Adrenal gland (tissue), 9 donors: ENCODE measurements at regions not wholly inside any gene's neighbourhood (a gene's known extent, or its start where the extent isn't known, plus 50 kb on each side); places are given as distances from the start of the nearest gene placed in this dataset.

Source experiments
- DNase-seq, 7 donors: peaks; one replicate each; pipeline ENCODE4 v3.0.0-alpha.2; 2019 to 2020
- H3K27ac ChIP-seq, 5 donors: fragments of 200-600 bp; sonication (generic) in 4 of 5; 1 replicate in 3 of 5; 2 replicates in 2 of 5; pipeline versions ENCODE4 v1.5.1 to v1.8.0; 2016 to 2020; ENCODE audit warnings: mild to moderate bottlenecking in 1 of 5
- H3K27me3 ChIP-seq: fragments of 200-600 bp; 2 replicates; pipeline ENCODE4 v1.8.0; 2021
- H3K36me3 ChIP-seq, 2 donors: fragments of 200-600 bp; replicated peaks in 1 of 2; 1 replicate in 1 of 2; 2 replicates in 1 of 2; pipeline versions ENCODE4 v1.5.1 to v1.8.0; 2018 to 2022
- H3K4me1 ChIP-seq, 2 donors: fragments of 200-600 bp; replicated peaks in 1 of 2; 1 replicate in 1 of 2; 2 replicates in 1 of 2; pipeline versions ENCODE4 v1.5.1 to v1.8.0; 2018 to 2021
- H3K4me3 ChIP-seq, 4 donors: fragments of 200-600 bp; sonication (generic) in 3 of 4; one replicate each; pipeline ENCODE4 v1.5.1; 2016 to 2018
- H3K9me3 ChIP-seq, 3 donors: fragments of 200-600 bp; sonication (generic) in 1 of 3; replicated peaks in 1 of 3; 1 replicate in 2 of 3; 2 replicates in 1 of 3; pipeline versions ENCODE4 v1.5.1 to v1.8.0; 2016 to 2021
- CTCF ChIP-seq, 6 experiments: fragments of 450-650 bp in 4 of 6; fragments of 200-600 bp in 2 of 6; sonication (generic) in 1 of 6; IDR thresholded peaks; 1 replicate in 5 of 6; 2 replicates in 1 of 6; pipeline versions ENCODE4 v1.5.1 to v1.8.0; 2016 to 2021; ENCODE audit warnings: antibody characterized with exemption in 6 of 6, mild to moderate bottlenecking in 2 of 6, moderate library complexity in 1 of 6
- POLR2A ChIP-seq, 2 donors: fragments of 450-650 bp; IDR thresholded peaks; one replicate each; pipeline ENCODE4 v1.6.1; 2017; ENCODE audit warnings: antibody characterized with exemption in 2 of 2, mild to moderate bottlenecking in 2 of 2, moderate library complexity in 1 of 2
- WGBS, 4 donors: extraction: QIAGEN DNeasy Blood & Tissue Kit in 2 of 4; methylation state at CpG; one replicate each; pipeline versions ENCODE4 v1.1.5 to v1.1.7; 2013 to 2017; 5-methylcytosine and 5-hydroxymethylcytosine counted together
- intact Hi-C, 2 donors: fragments of 100-400 bp; cut with DNase I; formaldehyde crosslinking; loops; one replicate each; pipeline versions ENCODE4 v1.14.1 to v1.15.0; 2022 to 2023
- donor health status: healthy with polysubstance abuse.
- donor health status: Bipolar disorder and iron deficiency.
- donor health status: DM: yes; HTN: yes; CAD: no.
- donor health status: DM: no; HTN: no; CAD: no.
- donor health status: DM: no; HTN: no; CAD: no.

- TF ChIP-seq CTCF (IDR thresholded peaks at IDR 0.05) (no peak), POLR2A (IDR thresholded peaks at IDR 0.05) (no peak)
- H3K27me3 ChIP-seq, result peaks cover 4% of the 10 kb centered on the region
- no peaks in the 10 kb centered on the region for H3K9me3 ChIP-seq
- intact Hi-C loops, result no loop called here
- no peaks in the 10 kb centered on the region for H3K36me3 ChIP-seq
- no peak overlapping the region for H3K27ac ChIP-seq
- DNase-seq, result no peak
- H3K4me1 ChIP-seq, result no peaks in the 10 kb centered on the region
- no peak overlapping the region for H3K4me3 ChIP-seq
Observed at GRCh38 chr6:40770794-40771193, 183.6 kb upstream of the LRFN2 start.

DNA sequence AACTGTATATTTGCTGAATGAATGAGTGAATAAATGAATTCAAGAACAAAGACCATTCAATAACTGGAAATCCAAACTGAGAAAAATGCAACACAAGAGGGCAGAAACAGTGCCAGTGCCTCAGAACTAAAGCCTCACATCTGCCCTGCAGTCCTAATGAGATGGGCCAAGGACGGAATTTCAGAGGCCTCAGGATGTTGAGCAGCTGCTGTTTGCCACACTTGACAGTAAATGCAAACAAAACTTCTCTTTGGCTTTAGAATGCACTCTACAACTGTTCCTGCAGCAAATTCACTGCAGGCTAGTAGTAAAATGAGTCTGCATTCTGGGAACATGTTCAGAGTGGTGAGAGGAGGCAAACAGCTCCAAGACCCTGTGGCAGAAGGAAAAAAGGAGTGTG is 177.6 kb upstream of the LRFN2 start:
- Histone ChIP-seq H3K36me3 (no peaks in the 10 kb centered on the region), H3K27ac (no peak overlapping the region)

GRCh38 chr6:40762981-40763380 is 175.8 kb upstream of the LRFN2 start:
- no peaks in the 10 kb centered on the region for H3K4me1 ChIP-seq
- no peaks in the 10 kb centered on the region for H3K36me3 ChIP-seq
- H3K27me3 ChIP-seq, result no peaks in the 10 kb centered on the region
- H3K4me3 ChIP-seq, result no peak overlapping the region
- DNase-seq, result no peak
- no peaks in the 10 kb centered on the region for H3K9me3 ChIP-seq
- TF ChIP-seq POLR2A (IDR thresholded peaks at IDR 0.05) (no peak), CTCF (IDR thresholded peaks at IDR 0.05) (no peak)
- no peak overlapping the region for H3K27ac ChIP-seq
- intact Hi-C loops, result no loop called here
- 89 to 97% (median 93%) methylated on average over 3 to 5 of the region's 5 CpGs for WGBS, 4 donors

More for the DNA sequence above, 177.6 kb upstream of the LRFN2 start:
- no peaks in the 10 kb centered on the region for H3K4me1 ChIP-seq
- WGBS, 4 donors, result 60 to 70% (median 66%) methylated on average over 1 of the region's 1 CpG
- no peak for DNase-seq
- H3K9me3 ChIP-seq, result no peaks in the 10 kb centered on the region
- TF ChIP-seq POLR2A (IDR thresholded peaks at IDR 0.05) (no peak), CTCF (IDR thresholded peaks at IDR 0.05) (no peak)
- no peak overlapping the region for H3K4me3 ChIP-seq
- intact Hi-C loops, result no loop called here
- no peaks in the 10 kb centered on the region for H3K27me3 ChIP-seq

GRCh38 chr6:40760887-40761286 is 173.7 kb upstream of the LRFN2 start:
- Histone ChIP-seq H3K4me1 (no peaks in the 10 kb centered on the region), H3K36me3 (no peaks in the 10 kb centered on the region), H3K9me3 (no peaks in the 10 kb centered on the region), H3K4me3 (no peak overlapping the region), H3K27ac (no peak overlapping the region), H3K27me3 (no peaks in the 10 kb centered on the region)
- intact Hi-C loops, result no loop called here
- TF ChIP-seq POLR2A (IDR thresholded peaks at IDR 0.05) (no peak), CTCF (IDR thresholded peaks at IDR 0.05) (no peak)
- 91 to 96% (median 94%) methylated on average over 3 of the region's 3 CpGs for WGBS, 4 donors
- no peak for DNase-seq
